ENCODE measurements at regions not wholly inside any gene's neighbourhood (a gene's known extent, or its start where the extent isn't known, plus 50 kb on each side); places are given as distances from the start of the nearest gene placed in this dataset.

GRCh38 chr1:55396381-55396891 is 181.3 kb upstream of the USP24 start:
- no peak for TF ChIP-seq EZH2phosphoT487 (IDR thresholded peaks at IDR 0.05; ENCODE audit: low read depth)
- no peak for TF ChIP-seq CTCF (IDR thresholded peaks at IDR 0.05; ENCODE audit: low read depth, low read length)
- Histone ChIP-seq H3K4me3 (ENCODE audit: low read length) (no peak overlapping the region), H2AFZ (ENCODE audit: low read depth, low read length) (no peak overlapping the region), H4K20me1 (ENCODE audit: insufficient read depth, low read length) (no peaks in the 10 kb centered on the region), H3K4me2 (ENCODE audit: low read length) (no peak overlapping the region), H3K79me2 (ENCODE audit: low read length) (no peaks in the 10 kb centered on the region), H3K27ac (ENCODE audit: low read length) (no peak overlapping the region), H3K4me1 (ENCODE audit: low read length) (no peaks in the 10 kb centered on the region), H3K27me3 (ENCODE audit: low read depth, low read length) (0 out of 2 replicates have a peak, but pooled peaks cover 3% of the 10 kb centered on the region), H3K9me3 (ENCODE audit: insufficient read depth, low read length) (no peaks in the 10 kb centered on the region), H3K36me3 (replicated peaks; ENCODE audit: low read depth, low read length) (no peaks in the 10 kb centered on the region), H3K9ac (ENCODE audit: low read length) (no peak overlapping the region)

GRCh38 chr1:55388960-55389359 is 173.8 kb upstream of the USP24 start:
- no peak overlapping the region for H2AFZ ChIP-seq (ENCODE audit: low read depth, low read length)
- TF ChIP-seq EZH2phosphoT487 (IDR thresholded peaks at IDR 0.05; ENCODE audit: low read depth) (no peak), CTCF (IDR thresholded peaks at IDR 0.05; ENCODE audit: low read depth, low read length) (no peak)
- H3K9me3 ChIP-seq (ENCODE audit: insufficient read depth, low read length): no peaks in the 10 kb centered on the region
- no peak overlapping the region for H3K4me2 ChIP-seq (ENCODE audit: low read length)
- H3K4me3 ChIP-seq (ENCODE audit: low read length): no peak overlapping the region
- H3K9ac ChIP-seq (ENCODE audit: low read length): no peak overlapping the region
- peaks cover 3% of the 10 kb centered on the region; the same call in 1 of the 2 replicates for H3K27me3 ChIP-seq (ENCODE audit: low read depth, low read length)
- no peaks in the 10 kb centered on the region; the same call in 1 of the 2 replicates for H3K4me1 ChIP-seq (ENCODE audit: low read length)
- H3K79me2 ChIP-seq (ENCODE audit: low read length): no peaks in the 10 kb centered on the region
- no peak overlapping the region for H3K27ac ChIP-seq (ENCODE audit: low read length)
- H4K20me1 ChIP-seq (ENCODE audit: insufficient read depth, low read length): no peaks in the 10 kb centered on the region
- H3K36me3 ChIP-seq (replicated peaks; ENCODE audit: low read depth, low read length): no peaks in the 10 kb centered on the region

GRCh38 chr1:55387145-55387544 is 172.0 kb upstream of the USP24 start:
- no peak for TF ChIP-seq CTCF (IDR thresholded peaks at IDR 0.05; ENCODE audit: low read depth, low read length)
- TF ChIP-seq EZH2phosphoT487 (IDR thresholded peaks at IDR 0.05; ENCODE audit: low read depth): no peak
- Histone ChIP-seq H3K27ac (ENCODE audit: low read length) (no peak overlapping the region), H3K9ac (ENCODE audit: low read length) (no peak overlapping the region), H3K36me3 (replicated peaks; ENCODE audit: low read depth, low read length) (no peaks in the 10 kb centered on the region), H3K4me2 (ENCODE audit: low read length) (no peak overlapping the region), H3K79me2 (ENCODE audit: low read length) (no peaks in the 10 kb centered on the region), H3K4me3 (ENCODE audit: low read length) (no peak overlapping the region), H3K9me3 (ENCODE audit: insufficient read depth, low read length) (no peaks in the 10 kb centered on the region), H4K20me1 (ENCODE audit: insufficient read depth, low read length) (no peaks in the 10 kb centered on the region), H3K27me3 (ENCODE audit: low read depth, low read length) (peaks cover 3% of the 10 kb centered on the region; the same call in 1 of the 2 replicates), H3K4me1 (ENCODE audit: low read length) (no peaks in the 10 kb centered on the region; the same call in 1 of the 2 replicates), H2AFZ (ENCODE audit: low read depth, low read length) (no peak overlapping the region)

GRCh38 chr1:55386456-55386855 is 171.3 kb upstream of the USP24 start:
- no peak overlapping the region for H3K9ac ChIP-seq (ENCODE audit: low read length)
- H3K9me3 ChIP-seq (ENCODE audit: insufficient read depth, low read length): no peaks in the 10 kb centered on the region
- no peak overlapping the region for H3K27ac ChIP-seq (ENCODE audit: low read length)
- H3K36me3 ChIP-seq (replicated peaks; ENCODE audit: low read depth, low read length): no peaks in the 10 kb centered on the region
- TF ChIP-seq CTCF (IDR thresholded peaks at IDR 0.05; ENCODE audit: low read depth, low read length) (no peak), EZH2phosphoT487 (IDR thresholded peaks at IDR 0.05; ENCODE audit: low read depth) (no peak)
- H3K79me2 ChIP-seq (ENCODE audit: low read length): no peaks in the 10 kb centered on the region
- H2AFZ ChIP-seq (ENCODE audit: low read depth, low read length): no peak overlapping the region
- H4K20me1 ChIP-seq (ENCODE audit: insufficient read depth, low read length): no peaks in the 10 kb centered on the region
- H3K4me1 ChIP-seq (ENCODE audit: low read length): no peaks in the 10 kb centered on the region; the same call in 1 of the 2 replicates
- H3K27me3 ChIP-seq (ENCODE audit: low read depth, low read length): peaks cover 3% of the 10 kb centered on the region; the same call in 1 of the 2 replicates
- H3K4me2 ChIP-seq (ENCODE audit: low read length): no peak overlapping the region
- H3K4me3 ChIP-seq (ENCODE audit: low read length): no peak overlapping the region

Measured in OCI-LY3 (cell line).